HL-60 (cell line): ENCODE measurements at regions not wholly inside any gene's neighbourhood (a gene's known extent, or its start where the extent isn't known, plus 50 kb on each side); places are given as distances from the start of the nearest gene placed in this dataset.

Source experiments
- GABPA ChIP-seq: IDR thresholded peaks from 2 replicates; pipeline ENCODE4 v1.6.1; 2012; ENCODE audit warnings: low read depth
- POLR2AphosphoS5 ChIP-seq: IDR thresholded peaks from 2 replicates; pipeline ENCODE4 v1.6.1; 2012; ENCODE audit warnings: low read depth
- REST ChIP-seq: IDR thresholded peaks from 2 replicates; pipeline ENCODE4 v1.6.1; 2012; ENCODE audit warnings: low read depth; ENCODE audit not compliant: insufficient replicate concordance
- SPI1 ChIP-seq: IDR thresholded peaks from 2 replicates; pipeline ENCODE4 v1.6.1; 2012; ENCODE audit warnings: low read depth, mild to moderate bottlenecking, borderline replicate concordance
- TF ChIP-seq, protein P1 (sequence below): IDR thresholded peaks from one replicate; pipeline ENCODE4 v1.5.1; 2011; ENCODE audit warnings: low read length, control low read depth, inconsistent platforms; ENCODE audit not compliant: insufficient read depth

DNA sequence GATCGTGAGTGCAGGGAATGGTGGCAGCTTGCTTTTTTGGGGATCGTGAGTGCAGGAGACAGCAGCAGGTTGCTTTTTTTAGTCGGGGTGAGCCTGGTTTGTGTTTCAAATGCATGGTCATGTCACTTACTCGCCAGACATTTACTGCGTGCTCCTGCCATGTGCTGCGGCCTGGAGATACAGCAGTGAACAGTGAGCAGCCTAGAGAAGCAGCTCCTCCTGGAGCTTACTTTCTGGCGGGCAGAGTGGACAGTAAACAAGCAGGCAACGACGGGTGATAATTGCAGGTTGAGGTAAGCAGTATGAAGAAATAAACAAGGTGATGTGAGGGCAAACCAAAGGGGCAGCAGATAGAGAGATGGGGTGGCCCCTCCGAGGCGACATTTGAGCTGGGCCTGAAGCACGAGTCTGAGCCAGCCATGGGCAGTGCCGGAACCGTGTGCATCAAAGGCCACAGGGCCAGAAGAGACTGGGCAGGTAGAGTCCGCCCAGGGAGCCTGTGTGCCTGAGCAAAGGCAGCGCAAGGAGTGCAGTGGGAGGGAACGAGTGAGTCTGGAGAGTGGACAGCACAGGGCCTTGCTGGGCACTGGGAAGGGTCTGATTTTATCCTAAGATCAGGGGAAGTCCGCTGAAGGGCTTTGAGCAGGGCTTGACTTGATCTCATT is 57.3 kb upstream of the RASA2 start:
- TF ChIP-seq GABPA (no peak), POLR2AphosphoS5 (no peak), SPI1 (no peak), REST (no peak)
- TF ChIP-seq, protein P1, sequence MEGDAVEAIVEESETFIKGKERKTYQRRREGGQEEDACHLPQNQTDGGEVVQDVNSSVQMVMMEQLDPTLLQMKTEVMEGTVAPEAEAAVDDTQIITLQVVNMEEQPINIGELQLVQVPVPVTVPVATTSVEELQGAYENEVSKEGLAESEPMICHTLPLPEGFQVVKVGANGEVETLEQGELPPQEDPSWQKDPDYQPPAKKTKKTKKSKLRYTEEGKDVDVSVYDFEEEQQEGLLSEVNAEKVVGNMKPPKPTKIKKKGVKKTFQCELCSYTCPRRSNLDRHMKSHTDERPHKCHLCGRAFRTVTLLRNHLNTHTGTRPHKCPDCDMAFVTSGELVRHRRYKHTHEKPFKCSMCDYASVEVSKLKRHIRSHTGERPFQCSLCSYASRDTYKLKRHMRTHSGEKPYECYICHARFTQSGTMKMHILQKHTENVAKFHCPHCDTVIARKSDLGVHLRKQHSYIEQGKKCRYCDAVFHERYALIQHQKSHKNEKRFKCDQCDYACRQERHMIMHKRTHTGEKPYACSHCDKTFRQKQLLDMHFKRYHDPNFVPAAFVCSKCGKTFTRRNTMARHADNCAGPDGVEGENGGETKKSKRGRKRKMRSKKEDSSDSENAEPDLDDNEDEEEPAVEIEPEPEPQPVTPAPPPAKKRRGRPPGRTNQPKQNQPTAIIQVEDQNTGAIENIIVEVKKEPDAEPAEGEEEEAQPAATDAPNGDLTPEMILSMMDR = no peak
